ENCODE measurements at regions not wholly inside any gene's neighbourhood (a gene's known extent, or its start where the extent isn't known, plus 50 kb on each side); places are given as distances from the start of the nearest gene placed in this dataset.
"Not testable (repeated sequence)": the region's sequence is repeated elsewhere in the genome, so short reads cannot be mapped to it uniquely, and the experiment has no call there.

DNA sequence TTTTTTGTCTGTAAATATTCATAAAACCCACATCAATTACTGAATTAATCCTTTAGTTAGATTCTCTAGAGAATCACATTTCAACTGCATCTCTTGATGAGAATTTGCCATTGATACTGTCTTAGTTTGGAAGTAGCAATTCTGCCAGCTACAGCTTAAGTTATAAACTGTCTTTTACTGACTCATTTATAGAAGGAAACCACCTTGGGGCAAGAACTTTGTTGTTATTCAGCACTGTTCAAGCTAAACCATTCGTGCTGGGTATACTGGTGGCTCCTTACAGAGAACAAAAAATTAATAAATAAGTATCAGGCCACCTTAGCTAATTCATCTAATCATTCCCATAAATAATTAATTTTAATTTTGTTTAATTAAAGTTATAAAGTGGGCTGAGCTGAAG, 1082.6 kb upstream of the CELF4 start:
- no peak for DNase-seq

DNA sequence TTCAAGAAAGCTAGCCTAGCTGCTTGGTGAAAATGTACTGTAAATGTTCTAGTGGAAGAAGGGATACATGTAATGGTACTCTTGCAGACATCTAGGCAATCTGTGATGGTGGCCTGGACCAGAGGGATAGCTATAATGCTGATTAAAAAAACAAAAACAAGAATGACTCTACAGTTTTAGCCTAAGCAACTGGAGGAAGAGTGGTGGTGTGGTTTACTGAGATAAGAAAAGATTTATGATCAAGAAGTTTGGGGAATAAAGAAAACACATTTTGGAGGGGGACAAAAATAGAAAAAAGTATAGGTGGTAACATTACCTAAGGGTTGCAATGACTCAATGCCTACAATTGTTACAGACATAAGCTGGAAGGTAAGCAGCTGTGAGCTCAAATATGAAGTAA, 1080.7 kb upstream of the CELF4 start:
- DNase-seq: no peak

DNA sequence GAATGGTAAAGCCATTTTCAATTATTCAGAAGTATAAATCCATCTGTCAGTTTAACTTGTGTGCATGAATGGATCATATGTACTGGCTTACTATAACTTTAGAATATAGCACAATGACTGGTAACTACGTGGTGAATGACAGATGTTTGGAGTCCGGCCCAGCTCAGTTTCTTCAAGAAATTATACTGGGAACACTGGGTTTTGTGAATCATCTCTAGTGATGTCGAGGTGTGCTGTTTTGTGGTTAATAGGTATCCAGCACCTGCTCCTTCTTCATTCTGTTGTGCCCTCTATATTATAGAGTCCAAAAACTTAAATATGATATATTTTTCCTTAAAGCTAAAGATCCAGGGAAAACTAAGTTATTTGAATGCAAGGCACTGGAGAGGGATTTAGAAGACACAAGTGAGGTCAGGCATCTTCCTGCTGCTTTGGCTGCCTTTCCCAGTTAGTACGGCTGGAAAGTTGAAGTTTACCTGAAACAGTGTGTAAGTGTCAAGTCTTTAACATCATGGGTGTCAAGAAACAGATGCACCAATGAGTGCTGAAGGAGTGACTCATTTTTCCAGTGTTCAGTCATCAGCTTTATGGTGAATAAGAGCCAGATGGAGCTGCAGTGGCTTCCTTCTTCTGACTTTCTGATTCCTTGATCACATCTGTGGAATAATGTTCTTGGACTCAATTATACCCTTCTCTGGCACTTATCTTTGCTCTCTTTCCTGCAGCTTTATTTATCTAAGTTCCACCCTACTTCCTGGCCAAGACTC, 1079.5 kb upstream of the CELF4 start:
- no peak for DNase-seq

DNA sequence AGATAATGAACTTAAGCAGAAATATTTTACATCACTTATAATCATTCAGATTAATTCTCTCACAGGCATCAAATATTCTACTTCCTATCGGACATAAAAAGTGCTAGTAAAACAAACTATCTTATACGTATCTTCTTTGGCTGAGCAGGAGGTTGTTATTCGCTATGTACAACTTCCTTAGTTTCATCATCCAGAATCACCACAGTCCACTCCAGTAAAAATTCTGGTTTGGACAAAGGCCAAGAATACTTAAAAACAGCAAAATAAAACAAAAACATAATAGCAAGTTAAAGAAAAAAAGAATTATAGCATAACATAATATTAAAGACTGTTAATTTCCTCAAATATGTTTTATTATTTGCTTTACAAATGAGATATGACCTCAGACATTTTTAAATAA, 1077.1 kb upstream of the CELF4 start:
- no peak for DNase-seq

DNA sequence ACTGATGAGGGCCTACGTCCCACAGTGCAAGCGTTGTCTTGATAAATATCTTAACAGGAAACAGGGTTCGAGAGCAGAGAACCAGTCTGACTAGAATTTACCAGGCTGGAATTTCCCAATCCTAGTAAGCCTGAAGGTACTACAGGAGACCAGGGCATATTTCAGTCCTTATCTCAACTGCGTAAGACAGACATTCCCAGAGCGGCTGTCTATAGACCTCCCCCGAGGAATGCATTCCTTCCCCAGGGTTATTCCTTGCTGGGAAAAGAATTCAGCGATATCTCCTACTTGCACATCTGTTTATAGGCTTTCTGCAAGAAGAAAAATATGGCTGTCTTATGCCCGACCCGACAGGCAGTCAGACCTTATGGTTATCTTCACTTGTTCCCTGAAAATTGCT, 1074.1 kb upstream of the CELF4 start:
- DNase-seq: not testable (repeated sequence)

DNA sequence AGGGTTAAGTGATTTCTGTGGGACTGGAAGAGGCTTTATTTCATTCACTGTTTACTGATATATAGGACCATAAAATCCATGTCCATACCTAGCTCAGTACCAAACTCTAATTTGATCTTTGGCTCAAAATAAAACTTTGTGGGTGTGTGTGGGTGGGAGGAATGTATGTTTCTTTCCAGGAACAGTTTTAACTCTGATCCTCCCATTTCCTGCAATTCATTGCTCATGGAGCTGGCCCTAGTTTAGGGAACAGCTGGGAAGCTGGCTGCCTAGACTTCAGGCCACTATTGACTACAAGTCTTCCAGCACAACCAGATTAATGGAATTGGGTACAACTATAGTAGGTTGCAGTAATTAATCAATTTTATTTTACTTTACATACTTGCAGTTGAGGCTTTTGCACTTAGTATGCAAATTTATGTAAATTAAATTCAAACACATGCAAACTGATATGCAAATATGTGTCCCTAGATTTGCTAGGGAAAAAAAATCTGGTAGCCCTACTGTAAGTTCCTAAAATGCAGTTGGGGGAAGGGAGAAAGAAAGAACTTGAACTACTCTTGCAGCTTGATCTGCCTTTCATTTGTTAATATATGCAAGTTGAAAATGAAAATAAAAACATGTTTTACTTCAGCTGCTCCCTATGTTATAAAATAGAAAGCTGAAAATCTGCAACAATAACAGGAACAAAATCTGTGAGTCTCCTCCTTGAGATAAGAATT, 1070.3 kb upstream of the CELF4 start:
- DNase-seq: no peak

DNA sequence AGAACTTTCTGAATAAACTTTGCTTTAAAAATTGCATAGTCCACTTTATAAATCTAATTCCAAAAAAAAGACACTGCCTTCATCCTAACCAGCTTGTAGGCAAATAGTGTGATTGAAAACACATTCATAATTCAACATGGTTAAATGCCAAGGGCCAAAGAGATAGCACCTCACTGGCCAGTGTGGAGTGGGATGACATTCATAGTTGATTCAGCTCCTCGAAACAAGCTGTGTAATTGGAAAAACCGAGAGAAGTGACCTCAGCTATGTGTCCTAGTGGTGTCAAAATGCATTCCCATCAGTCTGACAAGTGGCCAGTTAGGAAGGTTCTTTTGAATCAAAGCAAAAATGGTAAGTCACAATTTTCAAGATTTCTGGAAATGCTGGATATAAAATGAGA, 1068.5 kb upstream of the CELF4 start:
- no peak for DNase-seq

DNA sequence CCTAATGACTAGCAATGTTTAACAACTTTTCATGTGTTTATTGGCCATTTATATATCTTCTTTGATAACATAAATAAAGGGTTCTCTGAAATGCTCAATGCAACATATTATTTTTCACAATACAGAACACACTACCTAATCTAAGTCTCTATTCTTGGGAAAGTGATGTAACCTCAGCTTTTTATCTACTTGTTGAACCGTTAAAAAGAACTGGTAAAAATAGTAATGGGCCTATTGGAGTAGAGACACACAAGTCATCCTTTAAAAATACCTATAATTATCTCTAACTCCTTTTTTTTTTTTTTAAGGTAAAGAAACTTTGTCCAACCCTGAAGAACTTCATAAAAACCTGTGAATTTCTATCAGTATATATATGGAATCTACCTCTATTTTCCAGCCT, 1067.7 kb upstream of the CELF4 start:
- DNase-seq: no peak

DNA sequence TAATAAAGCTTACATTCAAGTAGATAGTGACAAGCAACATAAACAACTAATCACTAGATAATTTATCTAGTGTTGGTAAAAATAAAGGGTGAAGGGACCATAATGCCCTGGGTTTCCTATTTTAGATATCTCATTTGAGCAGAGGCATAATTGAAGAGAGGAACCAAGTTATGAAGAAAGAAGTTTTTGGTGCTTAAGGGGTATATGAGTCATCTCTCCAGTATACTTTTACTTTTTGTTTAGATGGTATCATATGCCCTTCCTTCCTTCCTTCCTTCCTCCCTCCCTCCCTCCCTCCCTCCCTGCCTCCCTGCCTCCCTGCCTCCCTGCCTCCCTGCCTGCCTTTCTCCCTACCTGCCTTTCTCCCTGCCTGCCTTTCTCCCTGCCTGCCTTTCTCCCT, 1053.5 kb upstream of the CELF4 start:
- no peak for DNase-seq

DNA sequence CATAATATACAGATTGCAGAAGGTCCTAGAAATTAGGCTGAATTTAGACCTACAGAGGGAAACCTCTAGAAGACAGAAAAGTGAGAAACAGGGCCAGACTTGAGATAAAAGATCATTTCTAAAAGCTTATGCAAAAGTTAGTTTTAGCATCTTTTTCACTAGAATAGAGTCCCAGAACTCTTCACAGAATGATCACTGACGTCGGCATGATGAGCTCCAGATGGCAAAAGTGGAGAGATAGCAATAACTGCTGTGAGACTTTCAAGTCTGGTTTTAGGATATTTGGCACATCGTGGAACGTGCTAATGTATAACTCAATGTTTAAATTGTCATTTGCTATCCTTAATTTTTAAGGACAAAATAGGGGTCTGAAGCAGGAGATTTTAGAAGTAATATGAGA, 1050.7 kb upstream of the CELF4 start:
- no peak for DNase-seq

DNA sequence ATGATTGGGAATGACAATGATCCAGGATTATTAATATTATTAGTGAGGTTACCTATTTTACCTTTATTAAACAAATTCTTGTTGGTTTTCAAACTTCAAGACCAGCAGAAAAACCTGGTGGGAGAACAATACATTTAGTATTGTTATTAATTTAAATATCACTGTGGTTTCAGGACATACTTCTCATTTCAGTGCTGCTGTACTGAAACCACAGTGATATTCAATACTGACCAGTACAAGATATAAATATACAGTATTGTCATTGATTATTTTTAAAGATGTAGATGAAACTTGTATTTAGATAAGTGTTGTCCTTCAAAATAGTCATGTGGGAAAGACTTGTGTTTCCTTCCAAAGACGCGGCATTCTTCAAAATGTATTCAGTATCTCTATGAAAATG, 1047.3 kb upstream of the CELF4 start:
- DNase-seq: no peak

DNA sequence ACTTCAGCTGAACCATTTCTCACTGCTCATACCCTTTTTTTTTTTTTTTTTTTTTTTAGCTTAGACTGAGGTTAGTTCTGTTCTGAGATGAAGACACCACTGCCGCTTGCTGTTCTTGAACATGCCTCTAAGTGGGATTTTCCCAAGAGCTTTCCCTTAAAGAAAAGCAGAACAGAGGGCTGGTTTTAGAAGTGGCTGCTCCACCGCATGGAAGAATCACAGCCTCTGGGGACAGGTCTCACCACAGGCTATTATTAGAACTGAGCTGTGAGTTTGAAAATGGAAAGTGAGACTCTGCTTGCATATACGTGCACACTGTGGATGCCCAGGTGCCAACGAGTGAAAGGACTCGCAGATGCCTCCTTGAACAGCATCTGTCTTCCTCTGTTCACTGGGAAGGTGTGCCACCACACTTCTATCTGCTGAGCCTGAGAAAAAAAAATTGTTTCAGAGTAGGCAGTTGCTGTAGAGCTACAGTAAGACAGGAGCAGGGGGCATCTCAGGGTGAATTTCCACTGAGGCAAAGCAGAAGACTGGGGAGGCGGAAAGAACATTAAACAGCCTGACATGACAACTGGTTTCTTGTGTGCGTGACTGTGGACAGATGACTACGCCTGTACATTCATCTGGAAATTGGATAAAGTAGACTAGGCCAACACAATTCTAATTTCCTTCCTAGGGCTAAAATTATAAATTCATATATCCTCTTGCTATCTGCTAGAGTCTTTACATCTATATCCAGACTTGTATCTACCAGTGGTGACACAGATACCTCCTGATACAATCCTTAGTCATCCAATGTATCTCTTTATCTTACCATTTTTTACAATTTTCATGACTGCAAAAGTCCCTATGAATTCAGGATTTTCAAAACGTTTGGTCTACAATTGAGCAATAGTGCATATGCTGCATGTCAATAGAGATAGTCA, 1045.7 kb upstream of the CELF4 start:
- DNase-seq: no peak

DNA sequence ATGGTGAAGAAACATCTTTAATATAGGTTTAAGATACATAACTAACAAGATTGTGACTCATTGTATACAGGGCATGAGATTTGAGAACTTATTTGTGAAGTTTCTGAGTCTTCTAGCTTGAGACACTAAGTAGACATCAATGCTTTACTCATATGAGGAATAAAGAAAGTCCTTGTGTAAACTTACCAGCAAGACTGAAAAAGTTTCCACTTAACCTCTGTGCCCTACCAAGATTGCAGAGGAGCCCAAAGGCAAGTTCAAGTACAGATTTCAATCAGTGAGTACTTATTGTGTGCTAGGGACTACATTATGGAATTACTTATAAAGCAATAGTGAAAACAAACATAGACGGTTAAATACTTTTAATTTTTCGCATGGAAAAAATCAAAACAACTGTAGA, 1041.2 kb upstream of the CELF4 start:
- no peak for DNase-seq

DNA sequence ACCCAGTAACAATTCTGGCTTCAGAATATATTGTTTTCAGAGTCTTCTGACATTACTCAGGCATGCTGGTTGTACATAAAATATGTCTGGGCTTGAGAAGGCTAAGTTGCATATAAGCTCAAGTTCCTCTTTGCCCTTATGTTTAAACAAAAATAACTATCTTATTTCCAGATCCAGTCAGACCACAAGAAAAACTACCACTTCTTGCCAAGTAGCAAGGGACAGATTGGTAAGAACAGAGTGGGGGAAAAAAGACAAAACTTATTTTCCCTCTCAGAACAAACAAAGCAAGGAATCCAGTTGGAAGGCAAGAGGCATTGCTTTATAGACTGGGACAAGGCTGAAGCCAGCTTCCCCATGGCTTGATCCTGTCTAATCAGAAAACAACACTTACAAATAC, 1036.7 kb upstream of the CELF4 start:
- no peak for DNase-seq

DNA sequence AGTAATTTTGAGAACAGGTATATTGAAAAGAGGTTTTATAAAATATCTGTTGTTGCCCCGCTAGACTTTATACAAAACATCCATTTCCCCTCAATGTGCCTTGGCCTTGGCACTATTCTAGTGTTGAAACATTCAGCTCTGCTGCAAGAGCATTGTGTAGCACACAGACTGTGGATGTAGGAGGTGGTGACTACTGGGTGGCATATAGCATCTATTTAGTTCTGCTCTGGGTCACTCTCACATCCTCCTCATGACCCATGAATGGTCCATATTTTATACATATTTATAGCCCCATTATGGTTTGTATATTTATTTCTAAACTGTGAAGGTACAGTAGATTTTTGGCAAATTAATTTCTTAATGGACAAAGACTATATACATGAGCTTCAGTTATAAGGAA, 1022.0 kb upstream of the CELF4 start:
- no peak for DNase-seq

DNA sequence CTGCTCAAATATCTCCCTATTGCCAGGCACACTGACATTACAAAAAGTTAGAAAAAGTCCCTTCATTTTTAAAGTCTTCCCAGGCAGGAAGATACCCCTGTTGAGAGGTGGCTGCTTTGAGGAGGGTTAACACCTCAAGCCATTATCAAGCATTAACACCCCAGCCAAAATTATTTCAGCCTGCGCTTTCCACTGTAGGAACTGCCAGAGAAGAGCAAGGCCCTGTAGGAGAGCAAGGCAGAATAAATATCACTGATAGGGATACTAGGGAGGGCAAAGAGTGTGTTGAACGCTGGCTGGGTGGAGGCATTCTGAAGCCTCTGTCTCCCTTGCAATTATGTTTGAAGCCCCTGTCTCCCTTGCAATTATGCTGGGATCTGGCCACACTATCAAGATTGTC, 1020.7 kb upstream of the CELF4 start:
- DNase-seq: no peak

DNA sequence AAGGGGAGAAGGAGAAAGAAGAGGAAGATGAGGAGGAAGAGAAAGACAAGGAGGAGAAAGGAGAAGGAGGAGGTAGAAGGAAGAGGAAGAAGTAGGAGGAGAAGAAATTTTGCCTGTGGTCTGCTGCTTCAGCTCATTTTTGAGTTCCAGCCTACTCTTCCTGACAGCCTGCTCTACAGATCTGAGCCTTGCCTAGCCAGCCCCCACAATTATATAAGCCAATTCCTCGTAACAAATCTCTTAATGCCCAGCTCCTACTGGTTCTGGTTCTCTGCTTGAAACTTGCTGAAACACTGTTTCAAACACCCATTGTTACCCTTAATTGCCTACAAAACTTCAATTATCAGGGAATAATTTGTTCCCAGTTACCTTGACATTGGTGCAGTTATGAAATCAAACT, 1014.2 kb upstream of the CELF4 start:
- DNase-seq: no peak

DNA sequence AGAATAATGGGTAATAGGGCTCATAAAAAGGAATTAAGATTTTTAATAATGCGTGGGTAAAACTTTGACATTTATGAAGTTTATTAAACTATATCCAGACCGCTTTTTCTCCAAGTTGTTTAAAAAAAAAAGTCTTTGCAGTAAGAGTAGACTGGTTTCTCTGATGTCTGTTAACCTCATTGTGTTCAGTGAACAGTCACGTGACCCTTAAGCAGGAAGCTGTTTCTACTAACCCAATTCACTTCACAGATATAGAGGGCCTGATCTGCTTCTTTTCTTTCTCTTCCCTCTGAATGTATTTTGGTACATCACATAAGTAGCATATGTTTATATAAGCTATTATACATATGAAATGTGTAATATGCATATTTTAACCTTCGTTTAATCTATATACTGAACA, 1011.3 kb upstream of the CELF4 start:
- DNase-seq: no peak

DNA sequence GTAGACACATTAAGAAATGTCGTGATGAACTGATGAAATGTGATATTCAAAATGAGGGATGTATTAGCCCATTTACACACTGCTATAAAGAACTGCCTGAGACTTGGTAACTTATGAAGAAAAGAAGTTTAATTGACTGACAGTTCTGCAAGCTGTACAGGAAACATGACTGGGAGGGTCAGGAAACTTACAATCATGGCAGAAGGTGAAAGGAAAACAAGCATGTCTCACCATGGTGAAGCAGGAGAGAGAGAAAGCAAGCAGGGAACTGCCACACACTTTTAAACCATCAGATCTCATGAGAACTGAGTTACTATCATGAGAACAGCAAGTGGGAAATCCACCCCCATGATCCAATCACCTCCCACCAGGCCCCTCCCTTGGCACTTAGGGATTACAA, 1010.8 kb upstream of the CELF4 start:
- DNase-seq: no peak

DNA sequence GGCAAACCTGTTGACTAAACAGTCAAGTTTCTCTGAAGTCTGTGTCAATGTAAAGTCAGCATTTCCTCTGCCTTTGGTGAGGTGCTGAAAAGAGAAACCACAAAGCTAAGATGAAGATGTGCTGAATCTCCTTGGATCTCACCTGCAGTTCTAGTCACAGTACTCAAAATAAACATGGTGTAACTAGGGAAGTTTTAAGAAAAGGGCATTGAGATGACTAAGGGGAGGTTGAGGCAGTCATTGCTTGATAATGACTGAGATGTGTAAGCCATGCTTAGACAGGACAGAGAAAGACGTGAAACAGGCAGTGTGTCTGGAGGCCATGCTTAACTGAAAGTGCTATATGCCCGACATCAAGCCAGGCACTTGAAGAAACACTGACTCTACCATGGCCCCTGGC, 1010.0 kb upstream of the CELF4 start:
- no peak for DNase-seq

DNA sequence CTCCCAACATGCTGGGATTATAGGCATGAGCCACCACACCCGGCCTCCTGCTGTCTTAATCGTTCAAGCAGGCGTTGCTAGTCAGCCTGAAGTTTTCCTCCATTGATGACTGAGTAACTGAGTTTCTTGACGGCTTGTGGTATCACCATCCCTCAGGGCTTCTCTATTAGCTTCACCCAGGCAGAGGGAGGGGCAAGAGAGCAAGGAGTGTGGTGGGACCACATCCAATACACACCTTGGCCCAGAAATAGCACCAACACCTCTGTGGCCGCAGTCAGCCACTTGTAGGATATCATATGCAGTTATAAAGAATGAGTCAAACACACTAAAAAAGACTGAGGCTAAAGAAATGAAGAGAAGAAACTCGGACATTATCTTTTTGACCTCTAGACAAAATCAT, 1009.4 kb upstream of the CELF4 start:
- DNase-seq: no peak

DNA sequence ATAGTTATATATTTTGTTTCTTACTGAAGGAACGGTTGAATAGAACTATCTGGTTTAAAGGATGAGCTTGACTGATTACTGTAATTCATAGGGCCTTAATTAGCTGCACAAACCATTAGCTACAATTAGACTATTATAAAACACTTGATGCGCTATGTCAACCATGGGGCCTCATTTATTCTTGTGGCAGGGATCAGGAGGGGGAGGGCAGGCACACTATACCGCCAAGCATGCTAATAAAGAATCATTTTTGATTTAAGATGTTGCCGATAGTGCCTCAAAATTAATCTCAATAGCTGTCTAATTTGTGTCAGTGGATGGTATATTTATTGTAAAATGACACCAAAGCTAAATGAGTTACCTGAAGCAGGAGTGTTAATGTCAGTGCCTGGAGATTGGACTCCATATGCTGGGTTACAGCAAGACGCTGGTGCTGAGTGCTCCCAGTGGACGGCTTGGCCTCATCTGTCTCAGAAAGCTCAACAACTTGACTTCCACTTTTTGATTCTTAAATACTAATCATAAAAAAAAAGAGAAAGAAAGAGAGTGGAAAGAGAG, 1007.0 kb upstream of the CELF4 start:
- no peak for DNase-seq

DNA sequence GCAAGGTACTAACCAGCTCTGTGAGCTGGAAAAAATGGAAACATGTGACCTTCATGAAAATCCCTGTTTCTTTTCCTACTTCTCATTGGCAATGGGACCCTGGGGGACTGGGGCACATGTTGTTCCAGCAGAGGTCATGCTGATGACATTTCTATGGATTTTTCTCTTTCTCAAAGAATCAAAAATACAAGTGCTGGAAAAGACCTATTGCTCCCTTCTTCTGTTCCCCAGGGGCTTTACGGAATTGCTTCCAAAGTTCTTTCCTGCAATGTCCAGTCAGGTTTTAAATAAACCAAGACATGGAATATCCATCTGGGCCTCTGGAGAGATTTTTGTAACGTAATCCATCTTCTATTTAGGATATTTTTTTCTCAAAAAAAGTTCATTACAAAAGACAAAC, 1006.1 kb upstream of the CELF4 start:
- no peak for DNase-seq

Measured in fibroblast of skin of right quadriceps (primary cell).